ENCODE measurements at regions not wholly inside any gene's neighbourhood (a gene's known extent, or its start where the extent isn't known, plus 50 kb on each side); places are given as distances from the start of the nearest gene placed in this dataset.

- TF ChIP-seq POLR2A (IDR thresholded peaks at IDR 0.05) (no peak), CTCF (IDR thresholded peaks at IDR 0.05) (no peak), EP300 (IDR thresholded peaks at IDR 0.05) (no peak)
These were observed 566.4 kb upstream of the CCNG1 start for GRCh38 chr5:162870966-162871365.

All from ovary (tissue), 3 donors.